Hepatocyte (in vitro differentiated cells): ENCODE measurements at regions not wholly inside any gene's neighbourhood (a gene's known extent, or its start where the extent isn't known, plus 50 kb on each side); places are given as distances from the start of the nearest gene placed in this dataset.
A peak's percentile ranks its signal among the peaks of the same experiment; 100 is the strongest.

Experiments used
- DNase-seq: peaks from one replicate; pipeline ENCODE4 v3.0.0-alpha.2; 2016; ENCODE audit warnings: low spot score
- H2AFZ ChIP-seq: fragments of 200-600 bp; sonication (generic); 2 replicates; pipeline ENCODE4 v1.6.0; 2016; ENCODE audit warnings: antibody characterized with exemption, mild to moderate bottlenecking
- H3K27ac ChIP-seq: fragments of 200-600 bp; sonication (generic); 2 replicates; pipeline ENCODE4 v1.5.1; 2016; ENCODE audit warnings: mild to moderate bottlenecking
- H3K27me3 ChIP-seq: fragments of 200-600 bp; sonication (generic); 2 replicates; pipeline ENCODE4 v1.6.1; 2016
- H3K36me3 ChIP-seq: fragments of 200-600 bp; sonication (generic); replicated peaks from 2 replicates; pipeline ENCODE4 v1.5.1; 2016; ENCODE audit warnings: low read depth; ENCODE audit not compliant: insufficient read depth
- H3K4me1 ChIP-seq: fragments of 200-600 bp; sonication (generic); 2 replicates; pipeline ENCODE4 v1.5.1; 2016; ENCODE audit warnings: mild to moderate bottlenecking, moderate library complexity; ENCODE audit not compliant: insufficient read depth
- H3K4me2 ChIP-seq: fragments of 200-600 bp; sonication (generic); 2 replicates; pipeline ENCODE4 v1.6.0; 2016
- H3K4me3 ChIP-seq: fragments of 200-600 bp; sonication (generic); 2 replicates; pipeline ENCODE4 v1.5.1; 2016; ENCODE audit warnings: mild to moderate bottlenecking
- H3K79me2 ChIP-seq: fragments of 200-600 bp; sonication (generic); 2 replicates; pipeline ENCODE4 v1.6.0; 2017; ENCODE audit warnings: mild to moderate bottlenecking
- H3K9me2 ChIP-seq: fragments of 200-600 bp; sonication (generic); replicated peaks from 2 replicates; pipeline ENCODE4 v1.6.0; 2017; ENCODE audit warnings: mild to moderate bottlenecking; ENCODE audit not compliant: insufficient read depth
- H3K9me3 ChIP-seq: fragments of 200-600 bp; sonication (generic); 2 replicates; pipeline ENCODE4 v1.5.1; 2016; ENCODE audit warnings: low read depth, mild to moderate bottlenecking
- H4K20me1 ChIP-seq: fragments of 200-600 bp; sonication (generic); 2 replicates; pipeline ENCODE4 v1.6.0; 2016; ENCODE audit warnings: mild to moderate bottlenecking; ENCODE audit not compliant: insufficient read depth, poor library complexity, severe bottlenecking
- EZH2 ChIP-seq: fragments of 200-600 bp; sonication (generic); IDR thresholded peaks from 2 replicates; pipeline ENCODE4 v1.6.1; 2016; ENCODE audit warnings: antibody characterized with exemption, mild to moderate bottlenecking, borderline replicate concordance
- EZH2phosphoT487 ChIP-seq: fragments of 200-600 bp; sonication (generic); IDR thresholded peaks from one replicate; pipeline ENCODE4 v1.6.1; 2018; ENCODE audit warnings: antibody characterized with exemption, mild to moderate bottlenecking, low read depth, moderate library complexity; ENCODE audit not compliant: unreplicated experiment, severe bottlenecking
- WGBS: methylation state at CpG from one replicate; pipeline ENCODE4 v1.1.6; 2016; ENCODE audit warnings: low lambda C conversion rate; ENCODE audit errors: missing lambda C conversion rate; 5-methylcytosine and 5-hydroxymethylcytosine counted together
- TF ChIP-seq, protein P1 (sequence below): fragments of 200-600 bp; sonication (generic); IDR thresholded peaks from 2 replicates; pipeline ENCODE4 v1.5.1; 2016; ENCODE audit warnings: antibody characterized with exemption, mild to moderate bottlenecking; ENCODE audit not compliant: poor library complexity

DNA sequence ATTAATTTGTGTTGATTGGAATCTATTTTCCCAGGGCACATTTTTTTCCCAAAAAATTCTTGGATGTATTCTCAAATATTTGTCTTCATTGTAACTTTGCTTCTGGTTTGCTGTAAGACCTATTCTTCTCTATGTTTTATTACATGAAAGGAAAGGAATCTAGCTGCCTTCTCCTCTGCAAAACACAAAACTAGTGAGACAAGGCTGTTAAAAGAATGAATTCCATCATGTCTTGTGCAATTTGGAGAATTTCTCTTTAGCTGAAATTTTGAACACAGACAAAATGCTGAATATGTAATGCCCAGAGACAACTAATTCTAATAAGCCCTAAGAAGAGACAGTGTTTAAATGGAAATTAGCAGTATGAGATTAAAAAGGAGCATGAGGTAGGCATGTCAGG is 275.9 kb downstream of the CDH20 start:
- Histone ChIP-seq H3K9me2 (no peaks in the 10 kb centered on the region), H3K36me3 (no peaks in the 10 kb centered on the region), H3K4me2 (no peak overlapping the region), H3K4me1 (peaks cover 8% of the 10 kb centered on the region), H3K79me2 (no peaks in the 10 kb centered on the region), H3K27me3 (no peaks in the 10 kb centered on the region), H3K4me3 (no peak overlapping the region), H3K9me3 (no peaks in the 10 kb centered on the region), H4K20me1 (no peaks in the 10 kb centered on the region), H3K27ac (no peak overlapping the region), H2AFZ (no peak overlapping the region)
- TF ChIP-seq EZH2phosphoT487 (no peak), EZH2 (no peak)
- TF ChIP-seq, protein P1, sequence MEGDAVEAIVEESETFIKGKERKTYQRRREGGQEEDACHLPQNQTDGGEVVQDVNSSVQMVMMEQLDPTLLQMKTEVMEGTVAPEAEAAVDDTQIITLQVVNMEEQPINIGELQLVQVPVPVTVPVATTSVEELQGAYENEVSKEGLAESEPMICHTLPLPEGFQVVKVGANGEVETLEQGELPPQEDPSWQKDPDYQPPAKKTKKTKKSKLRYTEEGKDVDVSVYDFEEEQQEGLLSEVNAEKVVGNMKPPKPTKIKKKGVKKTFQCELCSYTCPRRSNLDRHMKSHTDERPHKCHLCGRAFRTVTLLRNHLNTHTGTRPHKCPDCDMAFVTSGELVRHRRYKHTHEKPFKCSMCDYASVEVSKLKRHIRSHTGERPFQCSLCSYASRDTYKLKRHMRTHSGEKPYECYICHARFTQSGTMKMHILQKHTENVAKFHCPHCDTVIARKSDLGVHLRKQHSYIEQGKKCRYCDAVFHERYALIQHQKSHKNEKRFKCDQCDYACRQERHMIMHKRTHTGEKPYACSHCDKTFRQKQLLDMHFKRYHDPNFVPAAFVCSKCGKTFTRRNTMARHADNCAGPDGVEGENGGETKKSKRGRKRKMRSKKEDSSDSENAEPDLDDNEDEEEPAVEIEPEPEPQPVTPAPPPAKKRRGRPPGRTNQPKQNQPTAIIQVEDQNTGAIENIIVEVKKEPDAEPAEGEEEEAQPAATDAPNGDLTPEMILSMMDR: no peak
- no peak for DNase-seq

- no peak overlapping the region for H3K4me3 ChIP-seq
- 89% methylated on average over 1 of the region's 1 CpG for WGBS
- TF ChIP-seq EZH2 (no peak), EZH2phosphoT487 (no peak)
- TF ChIP-seq, protein P1: no peak
- no peaks in the 10 kb centered on the region for H3K9me2 ChIP-seq
- no peaks in the 10 kb centered on the region for H3K36me3 ChIP-seq
- H3K27me3 ChIP-seq: no peaks in the 10 kb centered on the region
- H3K79me2 ChIP-seq: no peaks in the 10 kb centered on the region
- no peak overlapping the region for H3K4me2 ChIP-seq
- no peaks in the 10 kb centered on the region for H3K9me3 ChIP-seq
- DNase-seq: no peak
- H4K20me1 ChIP-seq: no peaks in the 10 kb centered on the region
- H2AFZ ChIP-seq: no peak overlapping the region
- peaks cover 8% of the 10 kb centered on the region for H3K4me1 ChIP-seq
- no peak overlapping the region for H3K27ac ChIP-seq
Measured at GRCh38 chr18:61608316-61608715, 275.1 kb downstream of the CDH20 start.

DNA sequence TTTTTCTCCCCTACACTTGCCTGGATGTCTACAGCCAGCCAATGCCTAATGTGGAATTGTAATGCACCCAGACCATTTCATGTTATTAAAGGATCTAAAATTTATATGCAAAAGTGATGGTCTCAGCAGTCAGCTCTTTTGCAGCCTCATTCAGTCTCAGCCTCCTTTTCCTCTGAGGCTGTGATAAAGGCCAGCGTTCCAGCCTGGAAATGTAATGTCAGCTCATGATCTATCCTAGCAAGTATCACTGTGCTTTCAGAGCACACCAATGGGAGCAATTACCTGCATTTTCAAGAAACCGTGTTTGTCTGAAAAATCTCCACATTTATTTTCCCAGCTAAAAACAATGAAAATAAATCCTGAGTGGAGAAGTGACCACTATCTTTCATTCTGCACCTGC is 274.6 kb downstream of the CDH20 start:
- H3K4me1 ChIP-seq: peaks cover 8% of the 10 kb centered on the region
- no peaks in the 10 kb centered on the region for H3K9me2 ChIP-seq
- no peak overlapping the region for H2AFZ ChIP-seq
- no peak for TF ChIP-seq EZH2
- no peak for TF ChIP-seq EZH2phosphoT487
- TF ChIP-seq, protein P1: no peak
- no peak for DNase-seq
- H3K79me2 ChIP-seq: no peaks in the 10 kb centered on the region
- H3K27me3 ChIP-seq: no peaks in the 10 kb centered on the region
- no peak overlapping the region for H3K4me2 ChIP-seq
- H4K20me1 ChIP-seq: no peaks in the 10 kb centered on the region
- no peak overlapping the region for H3K4me3 ChIP-seq
- no peak overlapping the region for H3K27ac ChIP-seq
- 76% methylated on average over 2 of the region's 2 CpGs for WGBS
- no peaks in the 10 kb centered on the region for H3K36me3 ChIP-seq
- no peaks in the 10 kb centered on the region for H3K9me3 ChIP-seq

DNA sequence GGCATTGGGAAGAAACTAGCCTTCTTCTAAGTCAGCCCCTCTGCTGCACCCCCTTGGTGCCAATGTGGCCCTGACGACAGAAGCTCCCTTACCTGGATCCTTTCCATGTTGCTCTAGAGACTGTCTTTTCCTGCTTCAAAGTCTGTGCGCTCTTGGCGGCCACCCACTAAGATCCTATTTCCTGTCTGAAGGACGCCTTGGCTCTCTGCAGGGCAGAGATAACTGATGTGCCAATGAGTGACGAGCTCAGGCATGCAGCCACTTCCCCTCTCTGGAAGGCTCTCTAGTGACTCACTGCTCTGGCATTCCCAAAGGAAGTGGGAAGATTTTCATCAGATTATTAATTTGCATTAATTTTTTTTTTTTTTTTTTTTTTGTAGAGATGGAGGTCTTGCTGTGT is 273.5 kb downstream of the CDH20 start:
- Histone ChIP-seq H3K9me2 (no peaks in the 10 kb centered on the region), H3K27ac (peak overlapping the region; percentile 85), H3K4me1 (peaks cover 8% of the 10 kb centered on the region), H3K79me2 (no peaks in the 10 kb centered on the region), H3K27me3 (no peaks in the 10 kb centered on the region), H3K4me2 (peak overlapping the region; percentile 78), H4K20me1 (no peaks in the 10 kb centered on the region), H2AFZ (peak overlapping the region; percentile 57), H3K9me3 (no peaks in the 10 kb centered on the region), H3K36me3 (no peaks in the 10 kb centered on the region), H3K4me3 (peak overlapping the region; percentile 10)
- DNase-seq: peak; percentile 70
- 20% methylated on average over 5 of the region's 5 CpGs for WGBS
- TF ChIP-seq EZH2phosphoT487: no peak
- TF ChIP-seq, protein P1: no peak
- no peak for TF ChIP-seq EZH2
